ENCODE measurements at regions not wholly inside any gene's neighbourhood (a gene's known extent, or its start where the extent isn't known, plus 50 kb on each side); places are given as distances from the start of the nearest gene placed in this dataset.

GRCh38 chr3:18513091-18513490 is 88.0 kb upstream of the SATB1 start:
- Histone ChIP-seq H3K36me3 (no peaks in the 10 kb centered on the region), H3K9me3 (no peaks in the 10 kb centered on the region), H3K4me1 (no peaks in the 10 kb centered on the region), H3K27ac (no peak overlapping the region), H3K27me3 (no peaks in the 10 kb centered on the region), H3K4me3 (no peak overlapping the region)
- TF ChIP-seq CTCF (IDR thresholded peaks at IDR 0.05) (no peak), POLR2AphosphoS5 (IDR thresholded peaks at IDR 0.05) (no peak), POLR2A (IDR thresholded peaks at IDR 0.05) (no peak), EP300 (IDR thresholded peaks at IDR 0.05) (no peak)
- DNase-seq (ENCODE audit: low spot score in 2 of 2): no peak
- WGBS: 82% methylated on average over 3 of the region's 3 CpGs

GRCh38 chr3:18512007-18512406 is 86.9 kb upstream of the SATB1 start:
- Histone ChIP-seq H3K27me3 (no peaks in the 10 kb centered on the region), H3K4me3 (no peak overlapping the region), H3K9me3 (no peaks in the 10 kb centered on the region), H3K4me1 (no peaks in the 10 kb centered on the region), H3K36me3 (no peaks in the 10 kb centered on the region), H3K27ac (no peak overlapping the region)
- no peak for DNase-seq (ENCODE audit: low spot score in 2 of 2)
- TF ChIP-seq POLR2AphosphoS5 (IDR thresholded peaks at IDR 0.05) (no peak), EP300 (IDR thresholded peaks at IDR 0.05) (no peak), CTCF (IDR thresholded peaks at IDR 0.05) (no peak)
- 93% methylated on average over 1 of the region's 1 CpG for WGBS

GRCh38 chr3:18510947-18511346 is 85.8 kb upstream of the SATB1 start:
- DNase-seq (ENCODE audit: low spot score in 2 of 2): no peak
- no peaks in the 10 kb centered on the region for H3K36me3 ChIP-seq
- H3K4me1 ChIP-seq: no peaks in the 10 kb centered on the region
- no peak overlapping the region for H3K4me3 ChIP-seq
- TF ChIP-seq EP300 (IDR thresholded peaks at IDR 0.05): no peak
- TF ChIP-seq POLR2A (IDR thresholded peaks at IDR 0.05): no peak
- no peak for TF ChIP-seq POLR2AphosphoS5 (IDR thresholded peaks at IDR 0.05)
- no peak for TF ChIP-seq CTCF (IDR thresholded peaks at IDR 0.05)
- no peak overlapping the region for H3K27ac ChIP-seq
- WGBS: 79% methylated on average over 3 of the region's 3 CpGs
- no peaks in the 10 kb centered on the region for H3K27me3 ChIP-seq
- H3K9me3 ChIP-seq: no peaks in the 10 kb centered on the region

GRCh38 chr3:18507333-18507732 is 82.2 kb upstream of the SATB1 start:
- H3K4me1 ChIP-seq: no peaks in the 10 kb centered on the region
- H3K9me3 ChIP-seq: no peaks in the 10 kb centered on the region
- no peaks in the 10 kb centered on the region for H3K36me3 ChIP-seq
- no peak for TF ChIP-seq POLR2AphosphoS5 (IDR thresholded peaks at IDR 0.05)
- TF ChIP-seq POLR2A (IDR thresholded peaks at IDR 0.05): no peak
- no peak for TF ChIP-seq CTCF (IDR thresholded peaks at IDR 0.05)
- no peak for TF ChIP-seq EP300 (IDR thresholded peaks at IDR 0.05)
- no peaks in the 10 kb centered on the region for H3K27me3 ChIP-seq
- DNase-seq (ENCODE audit: low spot score in 2 of 2): no peak
- no peak overlapping the region for H3K4me3 ChIP-seq
- WGBS: 71% methylated on average over 2 of the region's 2 CpGs
- H3K27ac ChIP-seq: no peak overlapping the region

- Histone ChIP-seq H3K27me3 (no peaks in the 10 kb centered on the region), H3K4me3 (no peak overlapping the region), H3K36me3 (no peaks in the 10 kb centered on the region), H3K9me3 (no peaks in the 10 kb centered on the region), H3K4me1 (no peaks in the 10 kb centered on the region), H3K27ac (no peak overlapping the region)
- no peak for TF ChIP-seq CTCF (IDR thresholded peaks at IDR 0.05)
- no peak for TF ChIP-seq POLR2AphosphoS5 (IDR thresholded peaks at IDR 0.05)
- no peak for TF ChIP-seq EP300 (IDR thresholded peaks at IDR 0.05)
- TF ChIP-seq POLR2A (IDR thresholded peaks at IDR 0.05): no peak
- no peak for DNase-seq (ENCODE audit: low spot score in 2 of 2)
These were observed 79.9 kb upstream of the SATB1 start for GRCh38 chr3:18505056-18505455.

Measured in suprapubic skin (tissue), 4 donors.